Breast epithelium (tissue), 3 donors: ENCODE measurements at regions not wholly inside any gene's neighbourhood (a gene's known extent, or its start where the extent isn't known, plus 50 kb on each side); places are given as distances from the start of the nearest gene placed in this dataset.

Source experiments
- CTCF ChIP-seq, 3 donors: fragments of 450-650 bp; IDR thresholded peaks; one replicate each; pipeline ENCODE4 v1.5.1; 2016 to 2017; ENCODE audit warnings: antibody characterized with exemption in 3 of 3, mild to moderate bottlenecking in 3 of 3, moderate library complexity in 3 of 3
- POLR2AphosphoS5 ChIP-seq, 3 donors: sonication (generic); formaldehyde crosslinking; IDR thresholded peaks; one replicate each; pipeline ENCODE4 v1.6.1; 2017; ENCODE audit warnings: antibody characterized with exemption in 3 of 3

DNA sequence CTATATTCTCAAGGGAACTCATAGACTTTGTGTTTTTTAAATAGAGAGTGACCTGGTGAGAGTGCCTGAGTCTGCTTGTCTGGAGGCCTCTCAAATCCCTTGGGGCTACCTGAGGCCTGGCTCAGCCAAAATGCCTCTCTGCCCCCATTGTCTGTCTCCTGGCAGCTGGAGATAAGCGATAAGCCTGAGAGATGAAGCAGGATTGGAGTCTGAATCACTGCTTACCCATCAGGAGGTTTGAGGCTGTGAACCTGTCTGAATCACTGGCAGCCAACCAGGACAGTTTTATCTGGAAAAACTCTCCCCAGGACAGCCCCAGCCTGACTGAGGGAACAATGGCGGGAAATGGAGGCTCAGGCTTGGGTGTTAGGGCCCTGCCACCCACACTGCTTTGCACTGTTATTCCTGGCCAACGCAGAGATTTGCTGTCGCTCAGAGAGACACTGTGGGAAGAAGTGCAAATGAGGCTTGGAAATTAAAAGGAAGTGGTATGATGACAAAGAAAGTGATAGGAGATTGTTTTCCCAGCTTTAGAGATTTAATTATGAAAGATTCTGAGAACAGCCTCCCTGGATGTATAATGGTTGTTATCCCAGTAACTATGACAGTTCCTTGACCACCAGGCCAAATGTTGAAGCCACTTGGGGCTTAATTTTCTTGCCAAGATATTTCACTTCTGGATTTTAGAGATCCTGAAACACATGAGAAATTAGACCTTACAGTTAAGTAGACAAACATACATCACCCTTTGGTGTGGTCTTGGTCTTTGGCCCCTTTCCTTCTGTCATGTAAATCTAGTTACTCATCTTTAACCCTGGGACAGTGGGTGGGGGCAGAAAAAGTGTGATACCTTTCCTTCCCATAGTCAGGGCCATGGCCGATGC lies 102.1 kb downstream of the RASSF10 start:
- TF ChIP-seq CTCF (IDR thresholded peaks at IDR 0.05) (no peak), POLR2AphosphoS5 (IDR thresholded peaks at IDR 0.05) (no peak)
